HG02970 (cell line): ENCODE measurements at regions not wholly inside any gene's neighbourhood (a gene's known extent, or its start where the extent isn't known, plus 50 kb on each side); places are given as distances from the start of the nearest gene placed in this dataset.
A peak's percentile ranks its signal among the peaks of the same experiment; 100 is the strongest.
"Not testable (repeated sequence)": the region's sequence is repeated elsewhere in the genome, so short reads cannot be mapped to it uniquely, and the experiment has no call there.

ENCODE experiments used
- ATAC-seq: cut with Tn5 transposase; IDR thresholded peaks from one replicate; pipeline ENCODE4 v1.9.1; 2021; ENCODE audit warnings: mild to moderate bottlenecking, moderate library complexity, moderate number of reproducible peaks; ENCODE audit not compliant: unreplicated experiment, low FRiP score

DNA sequence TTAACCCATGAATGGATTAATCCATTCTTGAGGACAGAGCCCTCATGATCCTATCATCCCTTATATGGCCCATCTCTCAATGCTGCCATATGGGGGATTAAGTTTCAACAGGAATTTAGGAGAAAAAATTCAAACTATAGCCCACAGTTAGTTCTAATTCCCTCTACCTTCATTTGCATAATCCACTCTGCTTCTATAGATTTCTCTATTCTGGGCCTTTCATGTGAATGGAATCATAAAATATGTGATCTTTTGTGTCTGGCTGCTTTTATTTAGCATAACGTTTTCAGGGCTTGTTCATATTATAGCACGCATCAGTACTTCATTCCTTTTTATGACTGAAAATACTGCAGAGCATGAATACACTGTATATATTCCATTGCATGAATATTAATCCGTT lies 55.4 kb downstream of the CTSL start:
- ATAC-seq: no peak

DNA sequence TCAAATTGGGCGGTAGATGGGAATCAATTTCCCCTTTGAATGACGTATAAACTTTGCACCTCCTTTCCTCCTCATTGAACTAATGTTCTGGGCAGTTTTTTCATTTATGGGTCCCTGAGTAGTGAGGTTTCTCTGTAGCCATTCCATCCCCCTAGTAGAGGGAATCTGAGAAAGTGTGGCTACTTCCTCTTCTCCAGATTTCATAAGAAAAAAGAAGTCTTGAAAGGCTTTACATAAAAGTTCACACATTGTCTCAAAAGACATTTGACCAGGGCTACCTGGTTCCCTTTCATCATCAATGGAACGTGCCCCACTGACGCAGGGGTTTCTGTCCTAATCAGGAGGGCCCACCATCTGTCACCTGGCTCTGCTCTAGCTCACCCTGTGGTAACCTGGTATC lies 57.3 kb downstream of the CTSL start:
- no peak for ATAC-seq

DNA sequence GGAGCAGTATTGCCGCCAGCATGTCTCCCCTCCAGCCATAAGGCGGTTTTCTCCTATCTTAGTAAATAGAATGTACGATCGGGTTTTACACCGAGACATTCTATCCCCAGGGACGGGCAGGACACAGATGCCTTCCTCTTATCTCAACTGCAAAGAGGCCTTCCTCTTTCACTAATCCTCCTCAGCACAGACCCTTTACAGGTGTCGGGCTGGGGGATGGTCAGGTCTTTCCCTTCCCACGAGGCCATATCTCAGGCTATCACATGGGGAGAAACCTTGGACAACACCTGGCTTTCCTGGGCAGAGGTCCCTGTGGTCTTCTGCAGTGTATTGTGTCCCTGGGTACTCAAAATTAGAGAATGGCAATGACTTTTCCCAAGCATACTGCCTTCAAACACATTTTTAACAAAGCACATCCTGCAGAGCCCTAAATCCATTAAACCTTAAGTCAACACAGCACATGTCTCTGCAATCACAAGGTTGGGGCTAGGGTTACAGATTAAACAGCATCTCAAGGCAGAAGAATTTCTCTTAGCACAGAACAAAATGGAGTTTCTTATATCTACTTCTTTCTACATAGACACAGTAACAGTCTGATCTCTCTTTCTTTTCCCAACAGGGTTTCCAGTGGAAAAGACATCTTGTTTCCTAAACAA lies 59.5 kb downstream of the CTSL start:
- not testable (repeated sequence) for ATAC-seq

DNA sequence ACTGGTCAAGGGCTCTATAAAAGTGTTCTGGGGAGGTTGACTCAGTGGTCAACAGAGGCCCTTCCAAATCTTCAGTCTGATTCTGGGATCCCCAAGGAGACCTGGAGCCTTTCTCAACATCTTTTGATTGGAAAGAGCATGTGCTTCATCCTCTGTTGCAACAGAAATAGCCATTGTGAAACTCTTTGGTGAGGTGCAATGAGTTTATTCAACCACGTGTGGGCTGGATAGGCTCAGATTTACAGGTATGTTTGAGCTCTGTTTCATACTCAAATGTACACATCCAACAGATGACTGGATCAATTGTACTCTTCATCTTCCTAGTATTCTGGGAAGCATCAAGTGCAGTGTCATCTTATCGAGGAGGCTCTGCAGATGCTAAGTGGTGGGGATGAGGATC lies 60.5 kb downstream of the CTSL start:
- no peak for ATAC-seq

DNA sequence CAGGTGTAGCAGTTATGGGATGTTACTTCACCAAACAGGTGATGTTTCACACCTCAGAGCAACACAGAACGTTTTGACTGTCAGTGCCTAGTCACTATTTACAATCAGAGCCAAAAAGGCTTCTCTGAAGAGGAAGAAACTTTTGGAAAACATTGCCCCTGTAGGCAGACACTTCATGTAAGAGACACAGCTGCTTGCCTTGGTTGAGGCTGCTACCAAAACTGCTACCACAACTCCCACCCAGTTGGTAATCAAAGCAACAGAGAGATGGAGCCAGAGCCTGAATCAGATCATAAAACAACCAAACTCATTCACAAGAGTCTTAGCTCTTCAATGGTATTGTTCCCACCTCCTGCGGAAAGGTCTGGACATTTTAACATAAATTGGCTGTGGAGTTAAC lies 61.0 kb downstream of the CTSL start:
- ATAC-seq: no peak

DNA sequence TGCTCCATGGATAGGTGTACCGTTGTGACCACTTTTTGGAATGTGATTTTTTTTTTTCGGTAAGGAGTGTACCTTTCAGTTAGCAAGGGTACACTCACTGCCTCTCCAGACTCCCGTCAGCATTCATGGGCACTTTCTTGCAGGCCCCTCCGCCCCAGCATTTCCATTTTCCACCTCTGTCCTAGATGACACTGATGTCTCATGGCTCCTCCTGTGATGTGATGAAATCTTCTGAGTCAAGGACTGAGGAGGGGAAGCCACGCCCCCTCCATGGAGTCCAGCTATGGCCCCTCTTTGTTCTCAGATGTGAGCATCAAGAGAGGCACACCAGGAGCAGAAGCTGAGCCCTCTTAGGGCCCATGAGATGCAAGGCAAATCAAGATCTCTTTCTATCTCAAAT lies 61.8 kb downstream of the CTSL start:
- ATAC-seq: no peak

DNA sequence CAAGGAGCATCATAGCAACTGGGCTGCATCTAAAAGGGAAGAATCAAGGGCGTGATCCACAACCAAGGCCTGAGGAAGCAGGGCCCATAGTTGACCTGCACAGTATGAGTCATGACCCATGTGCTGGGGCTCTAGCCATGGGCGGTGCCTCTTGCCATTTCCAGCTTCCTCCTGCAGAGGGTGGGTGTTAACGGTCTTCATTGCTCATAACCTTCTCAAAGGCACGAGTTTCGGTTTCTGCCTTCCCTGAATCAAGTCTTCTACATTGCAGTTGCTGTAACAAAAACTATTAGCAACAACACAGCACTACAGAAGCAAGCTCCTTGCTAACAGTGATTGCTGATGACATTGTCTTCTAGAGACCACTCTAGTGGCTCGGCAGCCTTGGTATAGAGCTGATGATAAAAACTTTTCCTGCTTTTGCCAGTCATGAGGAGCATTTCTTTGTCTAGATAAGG lies 66.9 kb downstream of the CTSL start:
- peak; percentile 55 for ATAC-seq

DNA sequence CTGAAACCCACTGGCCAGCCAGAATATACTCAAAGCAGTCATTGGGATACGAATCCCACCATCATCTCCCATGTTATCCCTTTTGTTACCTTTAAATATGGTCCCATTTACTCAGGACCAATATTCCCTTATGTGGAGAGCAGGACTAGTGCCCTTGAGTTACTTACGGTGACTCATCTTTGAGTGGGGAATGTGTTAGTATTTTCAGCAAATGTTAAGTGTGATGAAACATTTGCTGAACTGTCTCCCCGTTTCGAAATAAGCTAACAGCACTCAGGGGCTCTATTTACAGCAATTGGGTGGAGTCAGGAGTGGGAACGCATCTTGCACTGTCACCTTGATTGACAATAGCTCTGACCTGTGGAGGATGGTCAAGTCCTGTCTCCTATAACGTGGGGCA lies 67.4 kb downstream of the CTSL start:
- ATAC-seq: no peak

DNA sequence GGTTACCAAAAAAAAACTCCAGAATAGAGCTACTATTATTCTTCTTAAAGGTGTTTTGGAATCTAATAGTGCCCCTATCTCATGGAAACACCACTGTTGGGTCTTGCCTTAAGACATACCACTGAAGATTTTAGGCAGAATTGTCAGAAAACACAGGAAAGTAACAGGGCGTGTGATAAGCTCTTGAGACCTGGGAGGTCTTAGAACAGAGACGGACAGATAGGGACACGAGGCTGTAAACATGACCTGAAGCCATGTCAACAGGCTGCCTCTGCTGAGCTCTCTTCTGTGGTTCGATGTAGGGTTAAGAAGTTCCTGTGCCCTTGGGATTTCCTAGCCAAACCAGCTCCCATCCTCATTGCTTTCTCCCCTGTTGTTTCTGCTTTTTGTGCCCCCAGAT lies 69.3 kb downstream of the CTSL start:
- no peak for ATAC-seq

DNA sequence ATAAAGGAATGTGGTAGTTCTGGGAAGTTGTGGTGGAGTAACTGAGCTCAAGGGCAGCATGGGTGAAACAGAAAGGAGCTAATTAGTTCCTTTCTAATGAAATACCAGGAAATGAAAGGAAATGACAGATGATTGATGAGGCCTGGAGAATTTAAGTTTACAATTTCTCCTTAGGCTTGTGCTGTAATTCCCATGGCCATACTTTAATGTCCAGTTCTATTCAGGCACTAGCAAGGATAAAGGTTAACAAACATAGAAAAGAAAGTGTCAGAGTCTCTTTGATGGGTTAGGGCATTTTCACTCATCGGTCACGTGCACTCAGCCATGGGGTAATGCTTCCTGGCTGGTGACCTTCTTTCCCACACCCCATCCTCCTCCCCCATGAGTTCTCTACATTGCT lies 70.3 kb downstream of the CTSL start:
- no peak for ATAC-seq

DNA sequence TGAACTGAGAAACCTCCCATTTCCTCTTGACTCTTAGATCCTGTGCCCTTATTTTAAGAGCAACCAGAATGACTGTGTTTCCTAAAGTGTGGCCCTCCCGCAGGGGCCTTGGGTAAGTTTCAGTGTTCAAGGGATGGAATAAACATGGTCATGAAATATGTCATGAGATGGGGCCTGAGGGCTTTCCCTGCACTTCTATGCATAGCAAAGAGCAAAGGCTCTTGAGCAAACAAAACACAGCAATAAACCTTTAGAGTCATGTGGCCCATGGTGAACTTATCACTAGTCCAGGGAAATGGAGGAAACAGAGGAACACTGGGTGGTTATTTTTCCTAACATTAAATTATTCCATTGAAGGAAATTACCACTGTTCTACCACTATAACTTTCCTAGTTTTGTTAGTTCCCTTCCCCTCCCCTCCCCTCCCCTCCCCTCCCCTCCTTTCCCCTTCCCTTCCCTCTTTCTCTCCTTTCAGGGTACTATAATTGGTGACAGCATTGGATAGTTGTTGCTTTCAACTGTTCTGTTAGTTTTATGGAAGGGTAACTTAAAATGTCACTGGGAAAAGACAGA lies 72.4 kb downstream of the CTSL start:
- ATAC-seq: no peak

DNA sequence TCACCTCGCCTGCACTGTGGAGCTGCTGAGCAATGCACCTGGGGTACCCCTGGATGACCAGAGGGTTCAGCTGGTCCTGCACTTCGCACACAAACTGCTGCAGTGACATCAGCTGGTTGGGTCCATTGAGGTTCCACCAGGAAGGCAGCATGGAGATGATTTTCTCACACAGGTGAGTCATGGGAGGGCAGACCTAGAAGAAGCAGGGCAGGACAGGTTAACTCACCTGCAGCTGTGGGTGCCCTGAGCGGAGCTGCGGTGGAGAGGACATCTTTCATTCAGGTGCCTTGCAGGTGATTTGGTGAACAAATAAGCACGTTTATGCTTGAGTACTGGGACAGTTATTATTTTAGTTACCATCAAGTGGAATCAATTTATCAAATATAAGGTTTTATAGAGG lies 73.6 kb downstream of the CTSL start:
- no peak for ATAC-seq

DNA sequence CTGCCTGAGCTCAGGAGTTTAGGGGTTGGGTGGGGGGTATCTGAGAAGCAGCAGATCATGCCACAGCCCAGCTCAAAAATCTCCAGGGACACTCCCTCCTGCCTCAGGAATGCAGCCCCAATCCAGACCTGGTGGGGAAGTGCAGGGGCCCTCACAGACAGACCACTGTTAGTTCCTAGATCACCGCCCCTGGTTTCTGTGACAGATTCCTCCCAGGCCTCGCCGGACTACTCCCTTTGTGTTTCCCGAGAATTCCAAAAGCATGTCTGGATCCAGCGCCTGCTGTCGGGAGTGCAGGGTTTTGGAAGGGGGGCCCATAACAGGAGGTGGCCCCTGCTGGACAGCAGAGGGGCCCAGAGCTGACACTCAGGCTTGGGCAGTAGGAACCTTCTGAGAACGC lies 74.5 kb downstream of the CTSL start:
- ATAC-seq: no peak

DNA sequence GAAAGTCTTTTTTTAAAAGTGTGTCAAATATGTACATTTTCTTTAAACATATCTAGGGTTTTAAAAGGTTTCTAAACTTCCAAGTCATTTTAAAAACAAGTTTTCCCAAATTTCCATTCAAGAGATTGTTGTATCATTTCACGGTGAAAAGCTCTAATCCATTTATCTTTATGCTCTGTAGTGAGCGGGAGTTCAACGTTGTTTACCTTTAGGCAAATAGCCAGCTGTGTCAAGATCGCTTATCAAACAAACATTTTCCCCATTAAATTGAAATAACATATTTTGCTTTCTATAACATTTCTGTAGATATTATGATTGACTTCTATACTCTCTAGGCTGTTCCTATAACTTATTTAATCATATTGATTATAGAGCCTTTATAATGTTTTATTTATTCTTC lies 75.1 kb downstream of the CTSL start:
- ATAC-seq: no peak

DNA sequence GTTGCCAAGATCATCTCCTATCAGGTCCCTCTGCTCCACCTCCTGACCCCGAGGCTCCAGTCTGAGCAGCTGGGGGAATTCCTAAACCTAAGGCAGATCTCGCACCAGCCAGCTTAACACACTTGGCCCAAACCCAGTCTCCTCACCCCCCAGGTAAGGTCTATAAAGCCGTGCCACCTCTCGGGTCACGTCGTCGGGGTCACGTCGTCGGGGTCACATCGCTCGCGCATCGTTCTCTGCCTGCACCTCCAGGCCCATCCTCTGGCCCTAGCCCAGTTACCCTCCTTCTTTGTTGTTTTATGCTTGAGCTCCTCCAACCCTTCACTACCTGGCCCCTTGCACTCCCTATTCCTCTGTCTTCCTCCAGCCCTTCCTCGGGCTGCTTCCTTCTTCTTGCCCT lies 77.2 kb downstream of the CTSL start:
- ATAC-seq: no peak

DNA sequence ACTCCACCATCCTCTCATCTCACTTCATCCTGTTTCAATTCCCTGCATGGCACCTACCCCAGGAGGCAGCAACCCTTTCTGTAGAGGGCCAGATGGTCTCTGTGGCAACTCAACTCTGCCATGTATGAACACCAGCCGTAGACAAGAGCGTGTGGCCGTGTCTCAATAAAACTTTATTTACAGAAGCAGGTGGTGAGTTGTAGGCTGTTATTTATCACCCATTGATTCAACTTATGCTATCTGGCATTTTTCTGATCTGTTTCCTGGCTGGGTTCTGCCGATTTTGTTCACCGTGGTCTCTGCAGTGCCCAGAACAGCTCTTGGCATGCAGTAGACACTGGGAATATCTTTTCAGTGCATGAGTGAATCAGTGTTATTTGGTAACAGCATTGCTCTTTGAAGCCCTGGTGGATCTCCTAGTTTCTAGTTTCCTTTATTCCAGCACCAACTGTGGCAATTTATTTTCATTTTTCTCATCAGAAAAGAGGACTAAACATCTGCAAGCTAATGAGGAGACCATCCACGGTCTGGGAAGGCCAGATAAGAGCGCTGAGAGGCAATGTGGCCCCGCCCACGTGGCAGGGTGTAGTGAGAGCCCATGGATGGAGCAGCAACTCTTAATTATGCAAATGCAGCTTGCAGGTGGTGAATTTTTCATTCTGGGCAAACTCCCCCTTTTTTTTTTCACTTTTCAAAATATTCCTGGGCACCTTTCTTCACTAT lies 77.9 kb downstream of the CTSL start:
- no peak for ATAC-seq

DNA sequence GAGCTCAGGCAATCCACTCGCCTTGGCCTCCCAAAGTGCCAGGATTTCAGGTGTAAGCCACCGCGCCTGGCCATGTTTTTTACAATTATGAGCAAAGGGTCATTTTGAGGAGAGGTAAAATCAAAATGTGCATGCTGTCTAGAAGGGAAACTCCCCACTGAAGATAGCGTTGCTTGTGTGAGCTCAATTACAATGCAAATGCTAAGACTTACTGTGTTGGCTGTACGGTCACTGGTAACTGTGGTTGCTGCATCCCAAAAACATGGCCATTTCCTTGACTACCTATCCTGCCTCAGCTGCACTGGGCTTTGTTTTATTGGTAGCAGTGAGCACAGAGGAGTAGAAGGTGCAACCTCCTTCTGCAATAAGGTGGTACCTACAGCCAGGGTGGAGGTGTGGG lies 77.4 kb upstream of the SPATA31E1 start:
- no peak for ATAC-seq

DNA sequence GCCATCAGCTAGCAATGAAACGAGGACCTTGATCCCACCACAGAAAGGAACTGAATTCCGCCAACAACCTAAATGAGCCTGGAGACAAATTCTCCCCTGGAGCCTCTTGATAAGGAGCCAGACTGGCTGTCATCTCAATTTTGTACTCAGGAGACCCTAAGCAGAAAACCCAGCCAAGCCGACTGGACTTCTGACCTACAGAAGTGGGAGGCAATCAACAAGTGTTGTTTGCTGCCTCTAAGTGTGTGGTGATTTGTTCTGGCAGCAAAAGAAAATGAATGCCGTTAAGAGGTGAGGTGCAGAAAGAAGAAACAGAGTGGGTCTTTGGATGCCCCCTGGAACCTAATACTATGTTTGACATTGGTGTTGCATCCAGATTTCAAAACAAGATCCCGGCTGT lies 72.7 kb upstream of the SPATA31E1 start:
- no peak for ATAC-seq

DNA sequence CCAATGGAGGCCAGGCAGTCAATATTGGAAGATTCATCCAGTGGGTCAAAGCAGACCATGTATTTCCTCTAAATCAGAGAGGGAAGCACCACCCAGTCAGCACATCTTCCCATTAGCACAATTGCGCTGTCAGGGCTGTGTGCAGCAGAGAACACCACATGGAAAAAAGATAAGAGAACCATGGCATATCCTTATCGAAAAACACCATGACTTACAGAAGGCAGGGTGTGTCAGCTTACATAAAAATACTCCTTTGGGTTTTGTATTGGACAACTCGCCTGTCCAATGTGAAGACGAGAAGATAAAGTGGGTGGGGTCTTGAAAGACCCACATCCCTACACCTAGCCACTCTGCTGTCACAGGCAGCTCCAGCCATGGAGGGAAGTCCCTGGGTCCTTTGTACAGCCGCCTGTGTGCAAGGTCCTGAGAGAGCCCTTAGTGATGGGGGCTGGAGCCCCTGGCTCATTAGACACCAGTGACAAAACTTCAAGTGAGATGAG lies 71.9 kb upstream of the SPATA31E1 start:
- no peak for ATAC-seq

DNA sequence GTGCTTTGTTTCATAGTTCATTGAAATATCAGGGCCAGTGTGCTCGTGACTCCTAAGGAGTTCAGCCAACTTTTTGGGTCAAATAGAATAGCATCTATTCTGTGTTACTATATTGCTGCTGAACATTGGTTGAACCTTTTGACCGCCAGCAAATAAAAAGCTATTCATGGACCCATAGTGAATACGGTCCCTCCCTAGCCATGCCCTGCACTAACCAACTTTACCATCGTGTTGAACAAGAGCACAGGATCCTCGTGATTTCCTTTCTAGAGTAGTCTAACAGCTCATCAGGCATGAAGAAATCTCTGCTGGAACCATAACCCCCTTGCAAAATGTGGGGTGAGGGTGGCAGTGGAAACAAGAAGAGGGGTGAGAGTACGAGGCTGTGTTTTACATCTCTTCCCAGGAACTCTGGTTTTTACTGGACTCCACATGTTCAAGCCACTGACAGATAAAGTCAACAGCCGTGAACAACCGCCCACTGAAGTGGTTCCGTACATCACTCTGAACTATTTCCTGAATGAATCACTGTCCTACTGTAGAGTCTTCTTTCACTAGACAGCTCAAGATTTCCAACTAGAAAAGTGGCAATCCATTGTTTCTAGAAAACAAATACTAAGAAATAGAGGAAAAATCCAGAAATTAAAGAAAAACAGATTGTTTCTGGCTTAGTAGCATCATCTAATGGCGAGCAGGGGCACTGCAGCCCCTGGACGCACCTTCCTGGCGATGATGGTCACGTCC lies 70.1 kb upstream of the SPATA31E1 start:
- ATAC-seq: no peak

DNA sequence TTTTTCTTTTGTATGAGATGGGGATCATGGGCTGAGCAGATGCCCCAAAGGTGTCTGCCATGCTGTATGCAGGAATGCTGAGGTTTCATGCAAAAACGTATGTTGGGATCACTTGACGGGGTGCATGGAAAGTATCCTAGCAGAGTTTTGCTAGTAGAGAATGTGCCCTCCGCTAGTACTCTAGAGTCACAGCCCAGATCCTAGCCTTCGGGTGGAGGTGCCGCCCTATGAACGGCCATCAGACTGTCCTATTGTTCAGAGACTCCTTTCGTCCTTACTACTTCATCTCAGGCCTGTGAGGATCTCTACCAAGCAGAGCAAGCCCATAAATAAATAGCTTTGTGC lies 69.6 kb upstream of the SPATA31E1 start:
- no peak for ATAC-seq
